Trophoblast cell (in vitro differentiated cells and primary cell): ENCODE measurements at regions not wholly inside any gene's neighbourhood (a gene's known extent, or its start where the extent isn't known, plus 50 kb on each side); places are given as distances from the start of the nearest gene placed in this dataset.

Experiments used
- DNase-seq, 2 donors: peaks; one replicate each; pipeline ENCODE4 v3.0.0-alpha.2; 2016
- H2AFZ ChIP-seq: 2 replicates; pipeline ENCODE4 v1.6.1; 2013; ENCODE audit warnings: low read length, moderate library complexity, mild to moderate bottlenecking; ENCODE audit not compliant: insufficient read depth, poor library complexity
- H2AK5ac ChIP-seq: 2 replicates; pipeline ENCODE4 v1.6.1; 2013; ENCODE audit warnings: mild to moderate bottlenecking, low read length
- H2BK120ac ChIP-seq: 2 replicates; pipeline ENCODE4 v1.6.1; 2013; ENCODE audit warnings: low read length, mild to moderate bottlenecking, moderate library complexity; ENCODE audit not compliant: insufficient read depth, poor library complexity
- H2BK12ac ChIP-seq: 2 replicates; pipeline ENCODE4 v1.6.1; 2013; ENCODE audit warnings: mild to moderate bottlenecking, low read length, moderate library complexity
- H2BK5ac ChIP-seq: 2 replicates; pipeline ENCODE4 v1.6.1; 2013; ENCODE audit warnings: low read length, low read depth, moderate library complexity, mild to moderate bottlenecking; ENCODE audit not compliant: poor library complexity
- H3K14ac ChIP-seq: 2 replicates; pipeline ENCODE4 v1.6.1; 2013; ENCODE audit warnings: mild to moderate bottlenecking, low read length
- H3K18ac ChIP-seq: 2 replicates; pipeline ENCODE4 v1.6.1; 2013; ENCODE audit warnings: mild to moderate bottlenecking, low read length
- H3K23ac ChIP-seq: 2 replicates; pipeline ENCODE4 v1.6.1; 2013; ENCODE audit warnings: low read length
- H3K27ac ChIP-seq: 2 replicates; pipeline ENCODE4 v1.5.1; 2013; ENCODE audit warnings: low read depth, mild to moderate bottlenecking, inconsistent platforms, low read length, moderate library complexity
- H3K27me3 ChIP-seq: 2 replicates; pipeline ENCODE4 v1.6.1; 2013; ENCODE audit warnings: inconsistent platforms, mild to moderate bottlenecking, low read length, moderate library complexity; ENCODE audit not compliant: insufficient read depth
- H3K36me3 ChIP-seq, 2 experiments: 1 replicate in 1 of 2; 2 replicates in 1 of 2; pipeline ENCODE4 v1.6.1; 2013; ENCODE audit warnings: low read length in 2 of 2, mild to moderate bottlenecking in 2 of 2, moderate library complexity in 1 of 2; ENCODE audit not compliant: insufficient read depth in 2 of 2, control insufficient read depth in 1 of 2
- H3K4ac ChIP-seq: 2 replicates; pipeline ENCODE4 v1.6.1; 2013; ENCODE audit warnings: low read depth, mild to moderate bottlenecking, low read length, moderate library complexity
- H3K4me1 ChIP-seq, 2 experiments: 1 replicate in 1 of 2; 2 replicates in 1 of 2; pipeline ENCODE4 v1.6.1; 2013; ENCODE audit warnings: low read length in 2 of 2, mild to moderate bottlenecking in 2 of 2, moderate library complexity in 1 of 2; ENCODE audit not compliant: insufficient read depth in 2 of 2, control insufficient read depth in 1 of 2
- H3K4me2 ChIP-seq: 2 replicates; pipeline ENCODE4 v1.6.1; 2013; ENCODE audit warnings: inconsistent platforms, mild to moderate bottlenecking, low read length, moderate library complexity
- H3K4me3 ChIP-seq: 2 replicates; pipeline ENCODE4 v1.5.1; 2013; ENCODE audit warnings: mild to moderate bottlenecking, low read depth, low read length, inconsistent platforms
- H3K79me1 ChIP-seq: one replicate; pipeline ENCODE4 v1.6.1; 2013; ENCODE audit warnings: low read length
- H3K79me2 ChIP-seq: 2 replicates; pipeline ENCODE4 v1.6.1; 2013; ENCODE audit warnings: low read length, mild to moderate bottlenecking; ENCODE audit not compliant: control insufficient read depth, insufficient read depth, poor library complexity
- H3K9ac ChIP-seq: 2 replicates; pipeline ENCODE4 v1.6.1; 2013; ENCODE audit warnings: mild to moderate bottlenecking, low read length
- H3K9me3 ChIP-seq: 2 replicates; pipeline ENCODE4 v1.6.1; 2013; ENCODE audit warnings: low read depth, mild to moderate bottlenecking, control low read depth, inconsistent platforms, low read length; ENCODE audit not compliant: insufficient read depth
- H4K12ac ChIP-seq: 2 replicates; pipeline ENCODE4 v1.6.1; 2013; ENCODE audit warnings: low read depth, mild to moderate bottlenecking, low read length, moderate library complexity
- H4K8ac ChIP-seq: 2 replicates; pipeline ENCODE4 v1.6.1; 2013; ENCODE audit warnings: low read depth, mild to moderate bottlenecking, low read length, moderate library complexity
- H4K91ac ChIP-seq: one replicate; pipeline ENCODE4 v1.6.1; 2013; ENCODE audit warnings: low read depth, mild to moderate bottlenecking, low read length, moderate library complexity
- WGBS: extraction: QIAGEN DNeasy Blood & Tissue Kit; methylation state at CpG from one replicate; pipeline ENCODE4 v1.1.7; 2013; ENCODE audit warnings: missing lambda C conversion rate; ENCODE audit not compliant: insufficient read length, insufficient coverage; ENCODE audit errors: extremely low coverage; 5-methylcytosine and 5-hydroxymethylcytosine counted together

DNA sequence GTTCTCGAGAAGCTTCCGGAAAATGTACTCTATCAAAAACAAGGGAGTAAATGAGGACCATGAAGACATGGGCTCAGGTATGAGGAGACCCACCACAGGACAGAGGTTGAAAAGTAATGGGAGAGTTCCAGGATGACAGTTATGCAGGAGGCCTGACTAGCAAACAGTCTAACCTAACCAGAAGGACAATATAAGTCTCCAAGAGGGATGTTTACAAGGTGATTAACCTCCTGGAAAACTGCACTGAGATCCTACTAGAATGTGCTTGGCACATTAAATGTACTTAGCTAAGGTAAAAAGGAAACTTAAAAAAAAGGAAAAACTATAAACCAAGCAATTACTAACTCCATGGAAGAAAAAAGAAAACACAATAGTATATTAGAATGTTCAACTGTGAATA is 258.3 kb downstream of the KLF5 start:
- no peaks in the 10 kb centered on the region for H3K27me3 ChIP-seq
- no CpG with 5 or more reads among the region's 2 CpGs for WGBS

GRCh38 chr13:73310366-73310765 is 251.6 kb downstream of the KLF5 start:
- no peak overlapping the region for H4K8ac ChIP-seq
- no peak overlapping the region for H2BK12ac ChIP-seq
- no peaks in the 10 kb centered on the region for H3K9me3 ChIP-seq
- no peaks in the 10 kb centered on the region for H3K27me3 ChIP-seq
- no peak overlapping the region for H3K14ac ChIP-seq
- H3K4me3 ChIP-seq = no peak overlapping the region
- no peak overlapping the region for H3K4ac ChIP-seq
- H2AFZ ChIP-seq = no peak overlapping the region
- H3K18ac ChIP-seq = no peak overlapping the region
- H3K9ac ChIP-seq = no peak overlapping the region
- H3K23ac ChIP-seq = no peak overlapping the region
- WGBS = no CpG with 5 or more reads among the region's 2 CpGs
- H3K36me3 ChIP-seq = no peaks in the 10 kb centered on the region
- no peaks in the 10 kb centered on the region for H3K4me1 ChIP-seq
- H2BK5ac ChIP-seq = no peak overlapping the region
- no peak overlapping the region for H3K4me2 ChIP-seq
- H2BK120ac ChIP-seq = no peak overlapping the region
- no peak overlapping the region for H3K27ac ChIP-seq
- no peak for DNase-seq
- no peak overlapping the region for H4K12ac ChIP-seq
- no peak overlapping the region for H4K91ac ChIP-seq
- no peak overlapping the region for H2AK5ac ChIP-seq
- no peaks in the 10 kb centered on the region for H3K79me2 ChIP-seq
- H3K79me1 ChIP-seq = no peaks in the 10 kb centered on the region

More for the DNA sequence above, 258.3 kb downstream of the KLF5 start:
- no peak overlapping the region for H4K12ac ChIP-seq
- no peak overlapping the region for H2BK5ac ChIP-seq
- no peak overlapping the region for H4K91ac ChIP-seq
- H3K79me2 ChIP-seq = no peaks in the 10 kb centered on the region
- H3K9ac ChIP-seq = no peak overlapping the region
- H3K27ac ChIP-seq = no peak overlapping the region
- H3K4me2 ChIP-seq = no peak overlapping the region
- no peaks in the 10 kb centered on the region for H3K79me1 ChIP-seq
- H2AFZ ChIP-seq = no peak overlapping the region
- no peak overlapping the region for H4K8ac ChIP-seq
- H2BK120ac ChIP-seq = no peak overlapping the region
- no peaks in the 10 kb centered on the region for H3K4me1 ChIP-seq
- no peaks in the 10 kb centered on the region for H3K9me3 ChIP-seq
- H3K23ac ChIP-seq = no peak overlapping the region
- no peak overlapping the region for H2AK5ac ChIP-seq
- H3K4me3 ChIP-seq = no peak overlapping the region
- no peak for DNase-seq
- no peak overlapping the region for H2BK12ac ChIP-seq
- no peak overlapping the region for H3K18ac ChIP-seq
- H3K4ac ChIP-seq = no peak overlapping the region
- no peak overlapping the region for H3K14ac ChIP-seq
- no peaks in the 10 kb centered on the region for H3K36me3 ChIP-seq

DNA sequence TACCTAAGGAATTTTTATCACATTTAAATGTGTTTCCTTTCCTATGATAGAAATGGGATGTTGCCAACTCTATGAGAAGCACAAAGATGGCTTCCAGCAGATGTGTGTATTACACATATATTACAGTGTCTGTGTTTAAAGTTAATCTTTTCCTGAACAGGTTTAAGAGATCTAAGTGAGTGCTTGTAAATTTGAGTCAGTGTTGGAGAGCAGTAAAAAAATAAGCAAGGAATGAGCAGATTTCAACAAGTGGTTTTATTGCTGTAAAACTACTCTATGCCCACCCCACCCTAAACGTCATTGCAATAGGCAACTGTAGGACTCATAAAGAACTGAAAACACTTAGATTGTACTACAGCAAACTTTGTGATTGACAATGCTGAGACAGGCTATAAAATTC is 248.7 kb downstream of the KLF5 start:
- WGBS = no CpG with 5 or more reads among the region's 1 CpG

DNA sequence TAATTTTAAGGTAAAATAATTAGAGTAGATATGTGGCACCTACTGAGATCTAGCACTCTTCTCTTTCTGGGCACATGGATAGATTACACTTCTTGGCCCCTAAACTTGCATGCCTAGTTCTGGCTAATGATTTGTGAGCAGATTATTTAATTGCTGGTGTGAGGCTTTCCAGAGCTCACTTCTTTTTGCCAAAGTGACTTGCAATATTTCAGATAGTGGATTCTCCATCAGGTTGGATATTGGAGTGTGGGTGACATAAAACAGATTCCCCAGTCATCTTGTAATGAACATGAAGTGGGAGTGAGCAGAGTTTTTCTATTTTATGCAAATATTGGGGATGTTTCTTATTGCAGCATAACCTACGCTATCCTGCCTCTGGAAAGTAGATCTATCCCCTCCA is 247.9 kb downstream of the KLF5 start:
- Histone ChIP-seq H3K4me1 (no peaks in the 10 kb centered on the region), H4K91ac (no peak overlapping the region), H4K12ac (no peak overlapping the region), H3K27ac (no peak overlapping the region), H3K18ac (no peak overlapping the region), H3K79me2 (no peaks in the 10 kb centered on the region), H3K79me1 (no peaks in the 10 kb centered on the region), H3K4ac (no peak overlapping the region), H2AK5ac (no peak overlapping the region), H2AFZ (no peak overlapping the region), H3K4me2 (no peak overlapping the region), H3K23ac (no peak overlapping the region), H2BK120ac (no peak overlapping the region), H2BK12ac (no peak overlapping the region), H3K9me3 (no peaks in the 10 kb centered on the region), H2BK5ac (no peak overlapping the region), H3K4me3 (no peak overlapping the region), H3K36me3 (no peaks in the 10 kb centered on the region), H3K9ac (no peak overlapping the region), H4K8ac (no peak overlapping the region), H3K14ac (no peak overlapping the region), H3K27me3 (no peaks in the 10 kb centered on the region)
- WGBS = no CpG with 5 or more reads among the region's 1 CpG
- no peak for DNase-seq

More for the DNA sequence above, 248.7 kb downstream of the KLF5 start:
- no peaks in the 10 kb centered on the region for H3K36me3 ChIP-seq
- H2AFZ ChIP-seq = no peak overlapping the region
- H3K4me2 ChIP-seq = no peak overlapping the region
- no peaks in the 10 kb centered on the region for H3K79me1 ChIP-seq
- H3K27ac ChIP-seq = no peak overlapping the region
- no peak overlapping the region for H4K8ac ChIP-seq
- H3K9ac ChIP-seq = no peak overlapping the region
- H2AK5ac ChIP-seq = no peak overlapping the region
- H4K12ac ChIP-seq = no peak overlapping the region
- no peak overlapping the region for H3K23ac ChIP-seq
- H3K4me1 ChIP-seq = no peaks in the 10 kb centered on the region
- H3K18ac ChIP-seq = no peak overlapping the region
- no peak overlapping the region for H2BK5ac ChIP-seq
- no peak overlapping the region for H2BK120ac ChIP-seq
- H3K4ac ChIP-seq = no peak overlapping the region
- H3K4me3 ChIP-seq = no peak overlapping the region
- no peak for DNase-seq
- H4K91ac ChIP-seq = no peak overlapping the region
- no peak overlapping the region for H2BK12ac ChIP-seq
- no peaks in the 10 kb centered on the region for H3K27me3 ChIP-seq
- H3K79me2 ChIP-seq = no peaks in the 10 kb centered on the region
- H3K9me3 ChIP-seq = no peaks in the 10 kb centered on the region
- H3K14ac ChIP-seq = no peak overlapping the region
